Parathyroid adenoma (tissue), 2 donors: ENCODE measurements at regions not wholly inside any gene's neighbourhood (a gene's known extent, or its start where the extent isn't known, plus 50 kb on each side); places are given as distances from the start of the nearest gene placed in this dataset.
A peak's percentile ranks its signal among the peaks of the same experiment; 100 is the strongest.

Source experiments
- H2AFZ ChIP-seq: fragments of 300-600 bp; sonication (generic); one replicate; pipeline ENCODE4 v1.7.0; 2017; ENCODE audit warnings: antibody characterized with exemption, mild to moderate bottlenecking
- H3K27ac ChIP-seq: fragments of 300-600 bp; sonication (generic); one replicate; pipeline ENCODE4 v1.7.0; 2017
- H3K27me3 ChIP-seq: fragments of 300-600 bp; sonication (generic); one replicate; pipeline ENCODE4 v1.7.0; 2017; ENCODE audit warnings: low read length; ENCODE audit not compliant: control insufficient read depth, insufficient read depth
- H3K36me3 ChIP-seq: fragments of 300-600 bp; sonication (generic); one replicate; pipeline ENCODE4 v1.7.0; 2017; ENCODE audit warnings: low read length; ENCODE audit not compliant: control insufficient read depth, insufficient read depth
- H3K4me1 ChIP-seq: fragments of 300-600 bp; sonication (generic); one replicate; pipeline ENCODE4 v1.7.0; 2017; ENCODE audit warnings: control low read depth
- H3K4me2 ChIP-seq: fragments of 300-600 bp; sonication (generic); one replicate; pipeline ENCODE4 v1.7.0; 2017; ENCODE audit warnings: low read length
- H3K4me3 ChIP-seq: fragments of 300-600 bp; sonication (generic); one replicate; pipeline ENCODE4 v1.7.0; 2017; ENCODE audit warnings: low read depth, low read length
- H3K79me2 ChIP-seq: fragments of 300-600 bp; sonication (generic); one replicate; pipeline ENCODE4 v1.7.0; 2017; ENCODE audit warnings: control low read depth
- H3K9ac ChIP-seq: fragments of 300-600 bp; sonication (generic); one replicate; pipeline ENCODE4 v1.7.0; 2017; ENCODE audit warnings: mild to moderate bottlenecking
- H3K9me3 ChIP-seq: fragments of 300-600 bp; sonication (generic); one replicate; pipeline ENCODE4 v1.7.0; 2017; ENCODE audit warnings: low read length; ENCODE audit not compliant: control insufficient read depth
- CTCF ChIP-seq: fragments of 300-600 bp; sonication (generic); IDR thresholded peaks from one replicate; pipeline ENCODE4 v1.7.0; 2017; ENCODE audit warnings: antibody characterized with exemption, mild to moderate bottlenecking
- donor health status: primary hyperparathyroidism.

GRCh38 chr12:98421316-98421715, 94.1 kb upstream of the TMPO start:
- TF ChIP-seq CTCF, result no peak

GRCh38 chr12:98422359-98422758, 93.0 kb upstream of the TMPO start:
- Histone ChIP-seq H3K4me1 (no peaks in the 10 kb centered on the region), H3K36me3 (no peaks in the 10 kb centered on the region), H3K4me2 (no peak overlapping the region), H2AFZ (no peak overlapping the region), H3K4me3 (no peak overlapping the region), H3K27ac (no peak overlapping the region), H3K9me3 (no peaks in the 10 kb centered on the region), H3K27me3 (no peaks in the 10 kb centered on the region), H3K79me2 (no peaks in the 10 kb centered on the region), H3K9ac (no peak overlapping the region)
- TF ChIP-seq CTCF, result no peak

More at GRCh38 chr12:98421316-98421715, 94.1 kb upstream of the TMPO start:
- no peak overlapping the region for H3K27ac ChIP-seq
- H3K9me3 ChIP-seq, result no peaks in the 10 kb centered on the region
- no peak overlapping the region for H3K4me3 ChIP-seq
- H3K79me2 ChIP-seq, result no peaks in the 10 kb centered on the region
- H3K36me3 ChIP-seq, result no peaks in the 10 kb centered on the region
- no peak overlapping the region for H2AFZ ChIP-seq
- no peak overlapping the region for H3K4me2 ChIP-seq
- H3K27me3 ChIP-seq, result no peaks in the 10 kb centered on the region
- no peaks in the 10 kb centered on the region for H3K4me1 ChIP-seq
- no peak overlapping the region for H3K9ac ChIP-seq

GRCh38 chr12:98422812-98423211, 92.6 kb upstream of the TMPO start:
- Histone ChIP-seq H3K27ac (no peak overlapping the region), H3K9ac (no peak overlapping the region), H3K4me2 (no peak overlapping the region), H3K79me2 (no peaks in the 10 kb centered on the region), H3K9me3 (no peaks in the 10 kb centered on the region), H3K27me3 (no peaks in the 10 kb centered on the region), H2AFZ (no peak overlapping the region), H3K4me1 (no peaks in the 10 kb centered on the region), H3K4me3 (no peak overlapping the region), H3K36me3 (no peaks in the 10 kb centered on the region)
- no peak for TF ChIP-seq CTCF

- no peaks in the 10 kb centered on the region for H3K79me2 ChIP-seq
- H3K27ac ChIP-seq, result no peak overlapping the region
- H3K27me3 ChIP-seq, result no peaks in the 10 kb centered on the region
- H3K4me1 ChIP-seq, result no peaks in the 10 kb centered on the region
- no peaks in the 10 kb centered on the region for H3K36me3 ChIP-seq
- no peak for TF ChIP-seq CTCF
- no peak overlapping the region for H2AFZ ChIP-seq
- H3K4me3 ChIP-seq, result no peak overlapping the region
- no peak overlapping the region for H3K4me2 ChIP-seq
- H3K9me3 ChIP-seq, result no peaks in the 10 kb centered on the region
- H3K9ac ChIP-seq, result no peak overlapping the region
These were observed 91.4 kb upstream of the TMPO start for GRCh38 chr12:98423963-98424362.

- H3K79me2 ChIP-seq, result no peaks in the 10 kb centered on the region
- H3K4me3 ChIP-seq, result no peak overlapping the region
- H2AFZ ChIP-seq, result no peak overlapping the region
- no peak overlapping the region for H3K9ac ChIP-seq
- H3K9me3 ChIP-seq, result no peaks in the 10 kb centered on the region
- H3K4me2 ChIP-seq, result no peak overlapping the region
- H3K27me3 ChIP-seq, result no peaks in the 10 kb centered on the region
- H3K27ac ChIP-seq, result no peak overlapping the region
- peak; percentile 59 for TF ChIP-seq CTCF
- H3K4me1 ChIP-seq, result no peaks in the 10 kb centered on the region
- H3K36me3 ChIP-seq, result no peaks in the 10 kb centered on the region
These were observed 90.5 kb upstream of the TMPO start for GRCh38 chr12:98424726-98425401.
